GM19397 (cell line): ENCODE measurements at regions not wholly inside any gene's neighbourhood (a gene's known extent, or its start where the extent isn't known, plus 50 kb on each side); places are given as distances from the start of the nearest gene placed in this dataset.
"Not testable (repeated sequence)": the region's sequence is repeated elsewhere in the genome, so short reads cannot be mapped to it uniquely, and the experiment has no call there.

Experiments
- ATAC-seq: cut with Tn5 transposase; IDR thresholded peaks from one replicate; pipeline ENCODE4 v1.9.1; 2021; ENCODE audit warnings: mild to moderate bottlenecking, moderate library complexity; ENCODE audit not compliant: unreplicated experiment

- ATAC-seq = no peak
Measured at GRCh38 chr18:57954935-57955334, 89.1 kb upstream of the NEDD4L start.

- no peak for ATAC-seq
Measured at GRCh38 chr18:57953883-57954282, 90.1 kb upstream of the NEDD4L start.

GRCh38 chr18:57951999-57952774 is 91.8 kb upstream of the NEDD4L start:
- no peak for ATAC-seq

- no peak for ATAC-seq
Measured at GRCh38 chr18:57951117-57951796, 92.8 kb upstream of the NEDD4L start.

- ATAC-seq = no peak
Measured at GRCh38 chr18:57950542-57950941, 93.5 kb upstream of the NEDD4L start.

GRCh38 chr18:57949335-57949734 is 94.7 kb upstream of the NEDD4L start:
- not testable (repeated sequence) for ATAC-seq

GRCh38 chr18:57947117-57947516 is 96.9 kb upstream of the NEDD4L start:
- ATAC-seq = no peak

GRCh38 chr18:57943723-57944122 is 100.3 kb upstream of the NEDD4L start:
- no peak for ATAC-seq

GRCh38 chr18:57942493-57942892 is 101.5 kb upstream of the NEDD4L start:
- ATAC-seq = no peak

GRCh38 chr18:57941841-57942489 is 102.1 kb upstream of the NEDD4L start:
- ATAC-seq = no peak

GRCh38 chr18:57940166-57940660 is 103.8 kb upstream of the NEDD4L start:
- ATAC-seq = no peak

GRCh38 chr18:57934375-57934774 is 109.7 kb upstream of the NEDD4L start:
- not testable (repeated sequence) for ATAC-seq

- ATAC-seq = no peak
Measured at GRCh38 chr18:57931038-57931437, 113.0 kb upstream of the NEDD4L start.

GRCh38 chr18:57930476-57930875 is 113.5 kb upstream of the NEDD4L start:
- no peak for ATAC-seq

- ATAC-seq = no peak
Measured at GRCh38 chr18:57929922-57930321, 114.1 kb upstream of the NEDD4L start.

GRCh38 chr18:57928466-57928865 is 115.6 kb upstream of the NEDD4L start:
- no peak for ATAC-seq

- no peak for ATAC-seq
Measured at GRCh38 chr18:57927511-57927910, 116.5 kb upstream of the NEDD4L start.

GRCh38 chr18:57925706-57926105 is 118.3 kb upstream of the NEDD4L start:
- no peak for ATAC-seq

GRCh38 chr18:57923611-57924010 is 120.4 kb upstream of the NEDD4L start:
- ATAC-seq = no peak

GRCh38 chr18:57922885-57923284 is 119.8 kb upstream of the ATP8B1 start:
- ATAC-seq = no peak

- no peak for ATAC-seq
Measured at GRCh38 chr18:57921708-57922107, 118.6 kb upstream of the ATP8B1 start.

GRCh38 chr18:57920036-57920435 is 116.9 kb upstream of the ATP8B1 start:
- no peak for ATAC-seq
